Activated CD8-positive, alpha-beta T cell treated with anti-CD3 and anti-CD28 coated beads for 36 hours (primary cell): ENCODE measurements at regions not wholly inside any gene's neighbourhood (a gene's known extent, or its start where the extent isn't known, plus 50 kb on each side); places are given as distances from the start of the nearest gene placed in this dataset.

Source experiments
- ATAC-seq: fragments of 200-7000 bp; cut with Tn5 transposase; one replicate; pipeline ENCODE4 v1.10.0; 2021; ENCODE audit warnings: mild to moderate bottlenecking, moderate library complexity
- CTCF ChIA-PET: fragments of 350-600 bp; sonication (Branson Sonifier 250); formaldehyde crosslinking; loops from one replicate; lab custom pipeline; 2021; ENCODE audit warnings: antibody characterized with exemption; lab: Charles Lee
- POLR2A ChIA-PET: fragments of 350-600 bp; sonication (Branson Sonifier 250); formaldehyde crosslinking; loops from one replicate; lab custom pipeline; 2021; ENCODE audit warnings: antibody characterized with exemption; lab: Charles Lee
- DNase-seq: peaks from one replicate; pipeline ENCODE4 v3.0.0-alpha.2; 2020
- H3K27ac Mint-ChIP-seq: one replicate; pipeline ENCODE4 v1.8.0; 2021; ENCODE audit warnings: mild to moderate bottlenecking, mixed read lengths
- H3K27me3 Mint-ChIP-seq: one replicate; pipeline ENCODE4 v1.8.0; 2021; ENCODE audit warnings: mixed read lengths
- H3K36me3 Mint-ChIP-seq: one replicate; pipeline ENCODE4 v1.8.0; 2021; ENCODE audit warnings: low read depth, mixed read lengths
- H3K4me1 Mint-ChIP-seq: one replicate; pipeline ENCODE4 v1.8.0; 2021; ENCODE audit warnings: low read depth, mixed read lengths
- H3K4me3 Mint-ChIP-seq: one replicate; pipeline ENCODE4 v1.8.0; 2021; ENCODE audit warnings: mild to moderate bottlenecking, moderate library complexity, mixed read lengths
- H3K9me3 Mint-ChIP-seq: one replicate; pipeline ENCODE4 v1.8.0; 2021; ENCODE audit warnings: mixed read lengths
- CTCF ChIP-seq: fragments of 200-600 bp; IDR thresholded peaks from one replicate; pipeline ENCODE4 v1.8.0; 2022; ENCODE audit warnings: antibody characterized with exemption, mild to moderate bottlenecking
- intact Hi-C: fragments of 100-400 bp; cut with micrococcal nuclease; formaldehyde crosslinking; loops from one replicate; pipeline ENCODE4 v1.10.0; 2022

- Mint-ChIP-seq H3K9me3 (no peaks in the 10 kb centered on the region), H3K36me3 (no peaks in the 10 kb centered on the region), H3K4me1 (no peaks in the 10 kb centered on the region), H3K4me3 (no peak overlapping the region), H3K27ac (no peak overlapping the region), H3K27me3 (no peaks in the 10 kb centered on the region)
- intact Hi-C loops = no loop called here
- no peak for TF ChIP-seq CTCF
- DNase-seq (no peak), ATAC-seq (no peak)
- POLR2A ChIA-PET = no interaction called here
- CTCF ChIA-PET = no interaction called here
These were observed 77.4 kb upstream of the SEM1 start for GRCh38 chr7:96786998-96787395.

- no peak for TF ChIP-seq CTCF
- intact Hi-C loops = no loop called here
- DNase-seq = no peak
- no peaks in the 10 kb centered on the region for H3K9me3 Mint-ChIP-seq
- no peak overlapping the region for H3K4me3 Mint-ChIP-seq
- peaks cover 6% of the 10 kb centered on the region for H3K27me3 Mint-ChIP-seq
- POLR2A ChIA-PET = no interaction called here
- CTCF ChIA-PET = no interaction called here
- no peaks in the 10 kb centered on the region for H3K4me1 Mint-ChIP-seq
- no peaks in the 10 kb centered on the region for H3K36me3 Mint-ChIP-seq
- no peak overlapping the region for H3K27ac Mint-ChIP-seq
- no peak for ATAC-seq
These were observed 80.3 kb upstream of the SEM1 start for GRCh38 chr7:96789914-96790313.

- no peak for TF ChIP-seq CTCF
- Mint-ChIP-seq H3K27ac (no peak overlapping the region), H3K27me3 (peaks cover 6% of the 10 kb centered on the region), H3K4me3 (no peak overlapping the region), H3K9me3 (no peaks in the 10 kb centered on the region), H3K36me3 (no peaks in the 10 kb centered on the region), H3K4me1 (no peaks in the 10 kb centered on the region)
- intact Hi-C loops = no loop called here
- POLR2A ChIA-PET = no interaction called here
- DNase-seq (no peak), ATAC-seq (no peak)
- CTCF ChIA-PET = no interaction called here
These were observed 82.5 kb upstream of the SEM1 start for GRCh38 chr7:96792115-96792514.

GRCh38 chr7:96794063-96794462 lies 84.4 kb upstream of the SEM1 start:
- CTCF ChIA-PET = no interaction called here
- Mint-ChIP-seq H3K27me3 (peaks cover 11% of the 10 kb centered on the region), H3K4me1 (no peaks in the 10 kb centered on the region), H3K36me3 (no peaks in the 10 kb centered on the region), H3K27ac (no peak overlapping the region), H3K4me3 (no peak overlapping the region), H3K9me3 (no peaks in the 10 kb centered on the region)
- POLR2A ChIA-PET = no interaction called here
- no peak for TF ChIP-seq CTCF
- no peak for ATAC-seq
- DNase-seq = no peak
- intact Hi-C loops = no loop called here

- peaks cover 25% of the 10 kb centered on the region for H3K27me3 Mint-ChIP-seq
- no peaks in the 10 kb centered on the region for H3K9me3 Mint-ChIP-seq
- no peaks in the 10 kb centered on the region for H3K4me1 Mint-ChIP-seq
- no peak for TF ChIP-seq CTCF
- CTCF ChIA-PET = no interaction called here
- H3K36me3 Mint-ChIP-seq = no peaks in the 10 kb centered on the region
- no peak for ATAC-seq
- no peak for DNase-seq
- H3K4me3 Mint-ChIP-seq = no peak overlapping the region
- POLR2A ChIA-PET = no interaction called here
- no peak overlapping the region for H3K27ac Mint-ChIP-seq
- intact Hi-C loops = no loop called here
These were observed 90.5 kb upstream of the SEM1 start for GRCh38 chr7:96800122-96800521.
